ENCODE measurements at regions not wholly inside any gene's neighbourhood (a gene's known extent, or its start where the extent isn't known, plus 50 kb on each side); places are given as distances from the start of the nearest gene placed in this dataset.

DNA sequence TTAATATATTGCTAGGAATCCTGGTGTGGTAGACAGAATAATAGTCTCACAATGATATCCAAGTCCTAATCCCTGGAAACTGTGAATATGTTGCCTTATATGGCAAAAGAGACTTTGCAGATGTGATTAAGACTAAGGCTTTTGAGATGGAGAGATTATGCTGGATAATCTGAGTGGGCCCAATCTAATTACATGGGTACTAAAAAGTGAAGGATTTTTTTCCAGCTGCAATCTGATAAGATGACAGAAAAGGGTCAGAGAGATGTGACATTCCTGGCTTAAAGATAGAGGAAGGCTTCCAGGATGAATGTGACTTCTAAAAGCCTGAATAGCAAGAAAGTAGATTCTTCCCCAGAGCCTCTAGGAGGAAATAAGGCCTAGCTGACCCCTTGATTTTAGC lies 80.7 kb upstream of the MPDZ start:
- TF ChIP-seq CTCF (IDR thresholded peaks at IDR 0.05) (no peak), ZFX (IDR thresholded peaks at IDR 0.05; ENCODE audit: borderline replicate concordance) (no peak)
